ENCODE measurements at regions not wholly inside any gene's neighbourhood (a gene's known extent, or its start where the extent isn't known, plus 50 kb on each side); places are given as distances from the start of the nearest gene placed in this dataset.

DNA sequence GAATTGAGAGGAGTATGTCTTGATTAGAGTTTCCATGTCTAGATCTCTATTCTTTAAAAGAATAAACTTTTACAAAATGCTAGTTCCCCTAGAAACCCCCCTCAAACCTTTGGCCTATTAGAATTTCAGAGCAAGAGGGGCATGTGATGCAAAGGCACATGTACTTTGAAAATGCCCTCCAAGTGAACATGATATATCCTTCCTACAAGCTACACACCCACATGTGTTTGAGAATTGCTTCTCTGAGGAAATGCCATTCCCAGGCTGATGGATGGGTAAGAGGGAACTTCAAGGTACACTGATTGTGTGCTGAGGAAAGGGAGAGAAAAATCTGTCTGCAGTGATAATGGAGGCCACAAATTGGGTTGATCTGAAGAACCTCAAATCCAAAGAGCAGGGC is 59.5 kb upstream of the PSMA1 start:
- TF ChIP-seq EZH2phosphoT487 (IDR thresholded peaks at IDR 0.05; ENCODE audit: low read depth, severe bottlenecking, unreplicated experiment) = no peak
- TF ChIP-seq, protein P1, sequence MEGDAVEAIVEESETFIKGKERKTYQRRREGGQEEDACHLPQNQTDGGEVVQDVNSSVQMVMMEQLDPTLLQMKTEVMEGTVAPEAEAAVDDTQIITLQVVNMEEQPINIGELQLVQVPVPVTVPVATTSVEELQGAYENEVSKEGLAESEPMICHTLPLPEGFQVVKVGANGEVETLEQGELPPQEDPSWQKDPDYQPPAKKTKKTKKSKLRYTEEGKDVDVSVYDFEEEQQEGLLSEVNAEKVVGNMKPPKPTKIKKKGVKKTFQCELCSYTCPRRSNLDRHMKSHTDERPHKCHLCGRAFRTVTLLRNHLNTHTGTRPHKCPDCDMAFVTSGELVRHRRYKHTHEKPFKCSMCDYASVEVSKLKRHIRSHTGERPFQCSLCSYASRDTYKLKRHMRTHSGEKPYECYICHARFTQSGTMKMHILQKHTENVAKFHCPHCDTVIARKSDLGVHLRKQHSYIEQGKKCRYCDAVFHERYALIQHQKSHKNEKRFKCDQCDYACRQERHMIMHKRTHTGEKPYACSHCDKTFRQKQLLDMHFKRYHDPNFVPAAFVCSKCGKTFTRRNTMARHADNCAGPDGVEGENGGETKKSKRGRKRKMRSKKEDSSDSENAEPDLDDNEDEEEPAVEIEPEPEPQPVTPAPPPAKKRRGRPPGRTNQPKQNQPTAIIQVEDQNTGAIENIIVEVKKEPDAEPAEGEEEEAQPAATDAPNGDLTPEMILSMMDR (IDR thresholded peaks at IDR 0.05; ENCODE audit: poor library complexity) = no peak
